ENCODE measurements at regions not wholly inside any gene's neighbourhood (a gene's known extent, or its start where the extent isn't known, plus 50 kb on each side); places are given as distances from the start of the nearest gene placed in this dataset.
A peak's percentile ranks its signal among the peaks of the same experiment; 100 is the strongest.

GRCh38 chr13:68214691-68215415 is 984.7 kb upstream of the PCDH9 start:
- H3K4me2 ChIP-seq (ENCODE audit: extremely low read depth, insufficient read depth, low read length): no peak overlapping the region
- no peaks in the 10 kb centered on the region for H3K27me3 ChIP-seq (ENCODE audit: control insufficient read depth, insufficient read depth, low read length)
- H2AFZ ChIP-seq (ENCODE audit: low read length): no peak overlapping the region
- no peak overlapping the region for H3K4me3 ChIP-seq (replicated peaks in 1 of 4; ENCODE audit: control extremely low read depth in 1 of 4, insufficient read depth in 1 of 4, low read depth in 3 of 4, low read length in 4 of 4)
- no peaks in the 10 kb centered on the region for H3K4me1 ChIP-seq (ENCODE audit: control insufficient read depth, extremely low read depth, insufficient read depth, low read length)
- no peak for DNase-seq (ENCODE audit: low read depth in 2 of 2)
- no peak overlapping the region for H3K27ac ChIP-seq (ENCODE audit: insufficient read depth, low read length)
- no peak overlapping the region for H3K9ac ChIP-seq (ENCODE audit: insufficient read depth, low read length)
- no peaks in the 10 kb centered on the region for H3K79me2 ChIP-seq (ENCODE audit: control insufficient read depth, insufficient read depth, low read length)
- no peak for TF ChIP-seq EZH2 (IDR thresholded peaks at IDR 0.05; ENCODE audit: low read length, missing control alignments)
- no peak for TF ChIP-seq CTCF (conservative IDR thresholded peaks at IDR 0.05 in 1 of 2, IDR thresholded peaks at IDR 0.05 in 1 of 2; ENCODE audit: low read depth in 1 of 2, low read length in 2 of 2)
- no peaks in the 10 kb centered on the region for H4K20me1 ChIP-seq (ENCODE audit: control insufficient read depth, extremely low read depth, insufficient read depth, low read length)
- H3K9me3 ChIP-seq (ENCODE audit: control insufficient read depth, insufficient read depth, low read depth, low read length): no peaks in the 10 kb centered on the region
- no peaks in the 10 kb centered on the region for H3K36me3 ChIP-seq (ENCODE audit: control insufficient read depth, insufficient read depth, low read length)

GRCh38 chr13:68199271-68199670 is 969.1 kb upstream of the PCDH9 start:
- no peaks in the 10 kb centered on the region for H3K27me3 ChIP-seq (ENCODE audit: control insufficient read depth, insufficient read depth, low read length)
- H3K27ac ChIP-seq (ENCODE audit: insufficient read depth, low read length): no peak overlapping the region
- no peak overlapping the region for H3K4me2 ChIP-seq (ENCODE audit: extremely low read depth, insufficient read depth, low read length)
- TF ChIP-seq CTCF (conservative IDR thresholded peaks at IDR 0.05 in 1 of 2, IDR thresholded peaks at IDR 0.05 in 1 of 2; ENCODE audit: low read depth in 1 of 2, low read length in 2 of 2) (no peak), EZH2 (IDR thresholded peaks at IDR 0.05; ENCODE audit: low read length, missing control alignments) (no peak)
- no peak overlapping the region for H2AFZ ChIP-seq (ENCODE audit: low read length)
- no peaks in the 10 kb centered on the region for H3K9me3 ChIP-seq (ENCODE audit: control insufficient read depth, insufficient read depth, low read depth, low read length)
- no peaks in the 10 kb centered on the region for H4K20me1 ChIP-seq (ENCODE audit: control insufficient read depth, extremely low read depth, insufficient read depth, low read length)
- H3K79me2 ChIP-seq (ENCODE audit: control insufficient read depth, insufficient read depth, low read length): no peaks in the 10 kb centered on the region
- no peaks in the 10 kb centered on the region for H3K4me1 ChIP-seq (ENCODE audit: control insufficient read depth, extremely low read depth, insufficient read depth, low read length)
- no peaks in the 10 kb centered on the region for H3K36me3 ChIP-seq (ENCODE audit: control insufficient read depth, insufficient read depth, low read length)
- no peak overlapping the region for H3K9ac ChIP-seq (ENCODE audit: insufficient read depth, low read length)
- H3K4me3 ChIP-seq (replicated peaks in 1 of 4; ENCODE audit: control extremely low read depth in 1 of 4, insufficient read depth in 1 of 4, low read depth in 3 of 4, low read length in 4 of 4): no peak overlapping the region
- peak in 1 of 2 donors; percentile 16 for DNase-seq (ENCODE audit: low read depth in 2 of 2)

GRCh38 chr13:68190818-68191217 is 960.7 kb upstream of the PCDH9 start:
- H3K4me1 ChIP-seq (ENCODE audit: control insufficient read depth, extremely low read depth, insufficient read depth, low read length): no peaks in the 10 kb centered on the region
- no peak overlapping the region for H3K27ac ChIP-seq (ENCODE audit: insufficient read depth, low read length)
- H3K9ac ChIP-seq (ENCODE audit: insufficient read depth, low read length): no peak overlapping the region
- no peak overlapping the region for H3K4me2 ChIP-seq (ENCODE audit: extremely low read depth, insufficient read depth, low read length)
- no peaks in the 10 kb centered on the region for H3K36me3 ChIP-seq (ENCODE audit: control insufficient read depth, insufficient read depth, low read length)
- H3K9me3 ChIP-seq (ENCODE audit: control insufficient read depth, insufficient read depth, low read depth, low read length): no peaks in the 10 kb centered on the region
- H3K27me3 ChIP-seq (ENCODE audit: control insufficient read depth, insufficient read depth, low read length): no peaks in the 10 kb centered on the region
- no peak overlapping the region for H3K4me3 ChIP-seq (replicated peaks in 1 of 4; ENCODE audit: control extremely low read depth in 1 of 4, insufficient read depth in 1 of 4, low read depth in 3 of 4, low read length in 4 of 4)
- H2AFZ ChIP-seq (ENCODE audit: low read length): no peak overlapping the region
- no peaks in the 10 kb centered on the region for H3K79me2 ChIP-seq (ENCODE audit: control insufficient read depth, insufficient read depth, low read length)
- DNase-seq (ENCODE audit: low read depth in 2 of 2): peak; percentile 57 to 83
- TF ChIP-seq EZH2 (IDR thresholded peaks at IDR 0.05; ENCODE audit: low read length, missing control alignments): no peak
- no peak for TF ChIP-seq CTCF (conservative IDR thresholded peaks at IDR 0.05 in 1 of 2, IDR thresholded peaks at IDR 0.05 in 1 of 2; ENCODE audit: low read depth in 1 of 2, low read length in 2 of 2)
- no peaks in the 10 kb centered on the region for H4K20me1 ChIP-seq (ENCODE audit: control insufficient read depth, extremely low read depth, insufficient read depth, low read length)

All from fibroblast of lung (primary cell).